Hematopoietic multipotent progenitor cell treated with erythropoietin and hydrocortisone succinate and interleukin-3 and kit ligand, for 4 days (in vitro differentiated cells): ENCODE measurements at regions not wholly inside any gene's neighbourhood (a gene's known extent, or its start where the extent isn't known, plus 50 kb on each side); places are given as distances from the start of the nearest gene placed in this dataset.

Experiments
- DNase-seq: peaks from one replicate; pipeline ENCODE4 v3.0.0-alpha.2; 2015

GRCh38 chr1:76764638-76765454 is 102.4 kb upstream of the ST6GALNAC5 start:
- peak; percentile 7 for DNase-seq

DNA sequence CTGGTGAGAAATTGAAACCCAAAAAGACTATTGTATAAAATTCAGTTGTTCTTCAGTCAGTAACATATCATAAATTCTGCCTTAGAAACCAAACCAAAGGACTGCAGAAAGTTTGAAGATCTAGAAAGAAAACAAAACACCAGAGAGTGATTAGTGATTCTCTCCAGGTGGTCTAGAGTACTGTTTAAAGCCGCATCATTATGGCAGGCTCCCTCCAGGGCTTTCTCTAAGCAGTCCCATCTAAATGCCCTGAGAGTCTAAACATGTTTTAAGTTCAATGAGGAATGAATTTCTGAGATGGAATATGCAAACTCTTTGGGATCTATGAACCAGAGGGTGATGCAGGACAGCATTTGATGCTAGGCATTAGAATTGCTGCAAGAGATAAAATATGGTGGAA is 100.9 kb upstream of the ST6GALNAC5 start:
- no peak for DNase-seq

DNA sequence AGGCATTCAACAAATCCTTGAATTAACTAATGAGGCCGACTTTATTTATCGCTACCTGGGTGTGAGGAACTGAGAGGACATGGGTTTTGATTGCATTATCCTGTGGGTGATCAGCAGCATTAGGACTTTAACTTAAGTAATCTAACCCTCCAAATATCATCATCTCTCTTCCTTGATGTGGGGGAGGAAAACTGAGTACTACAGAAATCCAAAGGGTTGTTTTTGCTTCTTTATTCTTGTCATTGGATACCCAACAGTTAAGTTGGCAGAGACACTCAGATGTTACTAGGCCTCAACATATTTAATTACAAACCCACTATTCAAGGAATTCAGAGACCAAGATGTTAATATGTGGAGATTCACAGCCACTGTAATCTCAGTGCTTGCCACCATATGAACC is 97.4 kb upstream of the ST6GALNAC5 start:
- no peak for DNase-seq

- DNase-seq, result no peak
Observed at GRCh38 chr1:76770979-76771378, 96.3 kb upstream of the ST6GALNAC5 start.

GRCh38 chr1:76781447-76781846 is 85.8 kb upstream of the ST6GALNAC5 start:
- no peak for DNase-seq

DNA sequence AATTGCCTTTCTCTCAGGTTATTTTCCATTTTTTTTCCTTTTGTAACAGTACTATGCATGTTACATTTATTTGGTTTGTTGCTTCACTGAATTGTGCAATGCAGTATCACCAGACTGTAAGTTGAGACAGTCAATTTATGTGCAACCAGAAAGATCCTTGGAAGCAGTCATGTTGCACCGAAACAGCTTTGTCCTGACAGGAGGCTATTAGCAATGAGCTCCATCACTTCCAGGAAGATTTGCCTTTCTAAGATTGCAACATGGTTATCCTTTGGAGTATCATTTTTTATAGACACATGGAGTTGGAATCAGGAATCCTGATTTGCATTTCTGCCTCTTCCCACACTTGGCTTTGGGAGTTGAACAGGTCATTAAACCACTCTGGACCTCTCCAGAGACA is 84.5 kb upstream of the ST6GALNAC5 start:
- DNase-seq, result no peak

DNA sequence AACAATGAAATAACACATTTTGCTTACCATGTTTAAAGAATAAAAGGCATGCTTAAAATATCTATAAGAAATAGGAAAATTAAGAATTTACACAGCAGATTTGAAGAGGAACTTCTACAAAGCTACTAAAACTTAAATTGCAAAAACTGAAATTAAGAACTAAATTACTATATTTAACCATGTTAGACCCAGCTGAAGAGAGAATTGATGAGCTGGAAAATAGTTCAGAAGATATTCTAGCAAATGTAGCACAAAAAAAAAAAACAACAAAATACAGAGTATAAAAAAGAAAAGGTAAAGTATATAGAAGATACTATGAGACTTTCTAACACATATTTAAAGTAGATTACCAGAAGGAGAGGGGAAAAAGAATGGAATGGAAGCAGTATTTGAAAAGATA is 82.8 kb upstream of the ST6GALNAC5 start:
- DNase-seq, result no peak

GRCh38 chr1:76786222-76786621 is 81.1 kb upstream of the ST6GALNAC5 start:
- no peak for DNase-seq

- no peak for DNase-seq
Observed at GRCh38 chr1:76793594-76793993, 73.7 kb upstream of the ST6GALNAC5 start.

DNA sequence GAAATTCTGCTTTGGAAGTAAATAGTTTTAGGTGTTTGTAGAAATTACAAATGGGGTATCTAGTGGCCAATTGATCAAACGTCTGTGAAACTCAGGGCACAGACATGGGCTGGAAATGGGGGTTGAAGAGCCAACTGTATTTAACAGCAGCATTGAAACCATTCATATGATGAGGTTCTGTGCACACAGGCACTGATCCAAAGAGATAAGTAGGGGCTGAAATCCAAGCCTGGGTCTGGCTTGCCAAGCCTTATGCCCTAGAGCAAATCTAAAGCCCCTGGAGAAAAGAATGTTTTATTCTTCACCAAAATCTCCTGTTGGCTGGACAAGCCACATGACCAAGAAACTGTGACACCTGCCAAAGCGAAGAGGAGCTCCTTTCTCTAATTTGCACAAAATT is 67.6 kb upstream of the ST6GALNAC5 start:
- DNase-seq, result no peak

GRCh38 chr1:76802094-76802493 is 65.2 kb upstream of the ST6GALNAC5 start:
- DNase-seq, result no peak

- no peak for DNase-seq
Observed at GRCh38 chr1:76807543-76808260, 59.6 kb upstream of the ST6GALNAC5 start.
